ENCODE measurements at regions not wholly inside any gene's neighbourhood (a gene's known extent, or its start where the extent isn't known, plus 50 kb on each side); places are given as distances from the start of the nearest gene placed in this dataset.

- no peak for DNase-seq
Observed at GRCh38 chr20:51335329-51335841, 207.1 kb downstream of the NFATC2 start.

GRCh38 chr20:51334609-51335008, 207.9 kb downstream of the NFATC2 start:
- no peak for DNase-seq

GRCh38 chr20:51333971-51334370, 208.5 kb downstream of the NFATC2 start:
- DNase-seq: no peak

- no peak for DNase-seq
Observed at GRCh38 chr20:51333446-51333845, 209.1 kb downstream of the NFATC2 start.

- DNase-seq: no peak
Observed at GRCh38 chr20:51331481-51331880, 211.0 kb downstream of the NFATC2 start.

- no peak for DNase-seq
Observed at GRCh38 chr20:51329845-51330244, 212.7 kb downstream of the NFATC2 start.

- no peak for DNase-seq
Observed at GRCh38 chr20:51327251-51327841, 215.2 kb downstream of the NFATC2 start.

- peak; percentile 12 for DNase-seq
Observed at GRCh38 chr20:51326201-51326819, 216.2 kb downstream of the NFATC2 start.

- no peak for DNase-seq
Observed at GRCh38 chr20:51322164-51322707, 220.3 kb downstream of the NFATC2 start.

- DNase-seq: no peak
Observed at GRCh38 chr20:51321343-51322163, 221.0 kb downstream of the NFATC2 start.

GRCh38 chr20:51319522-51319921, 223.0 kb downstream of the NFATC2 start:
- DNase-seq: no peak

- DNase-seq: peak; percentile 41
Observed at GRCh38 chr20:51318058-51318949, 224.2 kb downstream of the NFATC2 start.

- DNase-seq: no peak
Observed at GRCh38 chr20:51315390-51315789, 227.1 kb downstream of the NFATC2 start.

- no peak for DNase-seq
Observed at GRCh38 chr20:51313358-51313827, 229.1 kb downstream of the NFATC2 start.

- DNase-seq: no peak
Observed at GRCh38 chr20:51312480-51312783, 230.1 kb downstream of the NFATC2 start.

- DNase-seq: no peak
Observed at GRCh38 chr20:51311636-51312479, 230.7 kb downstream of the NFATC2 start.

- no peak for DNase-seq
Observed at GRCh38 chr20:51310216-51310615, 232.3 kb downstream of the NFATC2 start.

- no peak for DNase-seq
Observed at GRCh38 chr20:51309128-51309527, 233.4 kb downstream of the NFATC2 start.

GRCh38 chr20:51306521-51307358, 235.8 kb downstream of the NFATC2 start:
- DNase-seq: peak; percentile 67

GRCh38 chr20:51306081-51306480, 236.4 kb downstream of the NFATC2 start:
- DNase-seq: no peak

Data from RPMI8226 (cell line).